ENCODE measurements at regions not wholly inside any gene's neighbourhood (a gene's known extent, or its start where the extent isn't known, plus 50 kb on each side); places are given as distances from the start of the nearest gene placed in this dataset.
"Not testable (repeated sequence)": the region's sequence is repeated elsewhere in the genome, so short reads cannot be mapped to it uniquely, and the experiment has no call there.

- not testable (repeated sequence) for DNase-seq (ENCODE audit: low spot score)
Measured at GRCh38 chr12:131576734-131577133, 134.2 kb upstream of the SFSWAP start.

- no peak for DNase-seq (ENCODE audit: low spot score)
Measured at GRCh38 chr12:131577766-131578165, 133.1 kb upstream of the SFSWAP start.

DNA sequence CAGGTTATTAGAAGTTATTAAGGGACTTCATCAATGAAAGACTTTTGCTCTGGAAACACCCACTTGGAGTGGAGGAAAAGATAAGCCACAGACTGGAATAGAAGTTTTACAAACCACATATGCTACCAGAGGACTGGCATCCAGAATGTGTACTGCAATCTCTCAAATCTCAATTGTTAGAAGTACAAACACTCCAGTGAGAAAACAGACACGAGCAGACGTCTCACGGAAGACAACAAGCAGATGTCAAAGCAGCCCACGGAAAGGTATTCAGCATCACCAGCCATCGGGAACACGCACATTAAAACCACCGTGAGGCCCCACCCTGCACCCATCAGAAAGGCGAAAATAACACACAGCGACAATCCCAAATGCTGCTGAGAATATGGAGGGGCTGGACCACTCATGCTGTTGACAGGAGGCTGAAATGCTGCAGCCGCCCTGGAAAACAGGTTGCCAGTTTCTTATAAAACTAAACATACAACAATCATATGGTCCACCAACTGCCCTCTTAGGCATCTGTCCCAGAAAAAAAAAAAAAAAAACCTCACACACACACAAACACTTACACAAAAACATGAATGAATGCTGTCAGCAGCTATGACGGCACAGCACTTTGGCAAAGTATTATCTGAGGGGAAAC, 131.9 kb upstream of the SFSWAP start:
- DNase-seq (ENCODE audit: low spot score), result no peak

DNA sequence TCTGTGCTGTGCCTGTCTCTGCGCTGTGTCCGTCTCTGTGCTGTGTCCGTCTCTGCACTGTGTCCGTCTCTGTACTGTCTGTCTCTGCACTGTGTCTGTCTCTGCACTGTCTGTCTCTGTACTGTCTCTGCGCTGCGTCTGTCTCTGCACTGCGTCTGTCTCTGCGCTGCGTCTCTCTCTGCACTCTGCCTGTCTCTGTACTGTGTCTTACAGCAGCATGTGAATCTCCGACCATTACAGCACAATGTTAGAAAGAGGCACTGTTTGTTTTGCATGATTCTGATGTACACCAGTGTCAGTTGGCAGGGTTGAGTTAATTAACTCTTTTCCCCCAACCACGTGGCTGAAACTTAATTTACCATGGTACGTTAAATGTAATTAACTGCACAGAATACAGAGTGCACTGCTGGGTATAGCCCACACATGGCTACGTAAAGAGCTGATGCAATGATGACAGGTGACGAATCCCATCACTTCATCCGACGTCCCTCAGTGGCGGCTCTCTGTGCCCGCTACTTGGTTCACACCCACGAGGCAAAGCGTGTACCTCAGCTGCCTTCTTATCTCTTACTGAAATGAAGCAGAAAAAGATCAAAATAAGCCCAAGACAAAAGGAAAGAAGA, 127.7 kb upstream of the SFSWAP start:
- DNase-seq (ENCODE audit: low spot score), result no peak

GRCh38 chr12:131586269-131586668, 124.6 kb upstream of the SFSWAP start:
- DNase-seq (ENCODE audit: low spot score), result no peak

DNA sequence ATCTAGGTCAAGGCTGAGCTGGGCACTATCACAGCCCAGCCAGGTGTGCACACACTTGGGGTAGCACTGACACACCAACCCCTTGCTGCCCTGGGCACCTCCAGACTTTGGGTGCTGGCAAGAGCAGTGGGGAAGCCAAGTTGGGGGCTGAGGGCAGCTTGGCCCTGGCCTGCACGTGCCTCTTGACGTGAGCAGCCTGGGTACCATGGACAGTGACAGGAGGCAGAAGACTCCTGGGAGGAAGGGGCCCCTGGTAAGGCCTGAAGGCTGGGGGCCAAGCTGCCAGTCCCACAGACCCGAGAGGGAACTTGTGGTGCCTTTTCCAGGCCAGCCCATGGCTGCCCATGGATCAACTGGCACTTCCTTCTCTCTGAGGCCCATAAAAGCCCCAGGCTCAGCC, 124.1 kb upstream of the SFSWAP start:
- no peak for DNase-seq (ENCODE audit: low spot score)

DNA sequence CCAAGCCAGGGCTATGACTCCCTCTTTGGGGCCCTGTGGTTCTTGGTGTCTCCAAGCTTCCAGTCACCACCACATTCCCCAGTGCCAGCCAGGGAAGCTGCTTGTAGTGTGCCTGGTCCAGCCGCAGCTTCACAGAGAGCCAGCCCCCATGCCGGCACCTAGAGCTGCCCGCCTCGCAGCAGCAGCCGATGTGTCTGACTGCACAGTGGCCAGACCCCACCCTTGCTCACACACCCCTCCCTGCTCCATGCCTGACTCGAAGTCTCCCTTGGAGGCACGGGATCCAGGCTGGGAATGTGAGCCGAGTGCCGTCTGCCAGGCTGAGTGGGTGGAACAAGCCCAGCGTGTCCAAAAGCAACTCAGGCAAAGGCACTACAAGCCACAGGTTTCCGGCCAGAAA, 123.3 kb upstream of the SFSWAP start:
- DNase-seq (ENCODE audit: low spot score), result no peak

DNA sequence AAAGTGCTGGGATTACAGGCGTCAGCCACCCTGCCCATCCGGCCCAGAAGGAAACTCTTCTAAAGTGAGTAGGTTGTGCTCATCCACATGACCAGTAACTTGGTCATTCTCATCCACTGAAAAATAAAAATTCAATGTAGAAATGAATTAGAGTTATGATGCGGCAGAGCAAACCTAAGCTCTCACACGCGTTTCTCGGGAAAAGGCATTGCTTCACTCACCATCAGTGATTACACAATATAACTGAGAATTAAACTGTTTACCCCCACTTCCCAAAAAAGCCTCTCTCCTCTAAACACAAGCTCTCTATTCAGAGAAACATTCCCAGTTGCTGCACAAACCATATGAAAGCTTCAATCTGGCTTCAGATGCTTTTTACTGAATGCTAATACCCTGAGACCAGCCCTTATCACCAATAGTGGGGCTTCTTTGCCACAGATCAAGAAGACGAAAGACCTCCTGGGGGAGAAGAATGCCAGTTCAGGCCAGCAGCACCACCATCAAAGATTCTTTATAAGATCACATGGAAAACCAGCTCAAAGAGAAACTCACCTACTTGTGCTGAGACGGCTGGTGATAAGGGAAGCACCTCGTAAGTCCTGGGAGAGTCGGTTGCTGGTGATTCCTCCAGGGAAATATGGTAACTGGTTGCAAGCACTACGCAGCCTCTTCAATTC, 121.5 kb upstream of the SFSWAP start:
- no peak for DNase-seq (ENCODE audit: low spot score)

DNA sequence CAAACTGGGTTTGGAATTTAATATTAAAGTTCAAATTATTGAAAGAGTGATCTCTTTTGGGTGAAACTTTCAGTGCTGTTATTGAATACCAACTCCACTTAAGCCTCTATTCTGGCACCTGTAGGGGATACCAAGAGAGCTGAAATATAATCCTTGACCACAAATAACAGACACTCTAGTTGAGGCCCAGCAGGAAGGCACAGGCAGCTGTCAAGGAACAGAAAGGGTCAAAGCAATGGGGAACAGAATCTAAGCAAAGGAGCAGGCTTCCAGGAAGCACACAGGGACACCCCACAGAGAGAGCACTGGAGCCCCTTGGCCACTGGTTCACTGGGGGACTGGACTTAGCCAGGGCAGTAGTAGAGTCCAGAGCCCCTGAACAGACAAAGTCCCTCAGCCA, 120.9 kb upstream of the SFSWAP start:
- no peak for DNase-seq (ENCODE audit: low spot score)

- DNase-seq (ENCODE audit: low spot score), result no peak
Measured at GRCh38 chr12:131591136-131591535, 119.8 kb upstream of the SFSWAP start.

- DNase-seq (ENCODE audit: low spot score), result no peak
Measured at GRCh38 chr12:131591714-131592709, 118.9 kb upstream of the SFSWAP start.

DNA sequence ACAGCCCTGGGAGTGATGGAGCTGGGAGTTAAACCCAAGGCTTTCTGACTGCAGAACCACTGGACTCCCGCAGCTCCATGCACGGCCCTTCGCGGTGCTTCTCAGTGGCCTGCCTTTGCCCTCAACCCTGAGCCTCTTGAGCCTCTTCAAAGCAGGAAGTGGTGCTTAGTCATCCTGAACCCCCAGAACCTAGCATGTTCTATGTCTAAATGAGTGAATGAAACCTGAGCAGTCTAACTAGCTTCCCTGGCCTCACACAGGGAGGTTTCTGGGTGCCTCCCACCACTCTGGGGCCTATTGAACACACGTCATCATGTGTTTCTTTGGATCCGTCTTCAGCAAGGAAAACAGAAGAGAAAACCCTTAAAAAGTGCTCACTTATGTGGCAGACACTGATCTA, 117.9 kb upstream of the SFSWAP start:
- DNase-seq (ENCODE audit: low spot score), result no peak

DNA sequence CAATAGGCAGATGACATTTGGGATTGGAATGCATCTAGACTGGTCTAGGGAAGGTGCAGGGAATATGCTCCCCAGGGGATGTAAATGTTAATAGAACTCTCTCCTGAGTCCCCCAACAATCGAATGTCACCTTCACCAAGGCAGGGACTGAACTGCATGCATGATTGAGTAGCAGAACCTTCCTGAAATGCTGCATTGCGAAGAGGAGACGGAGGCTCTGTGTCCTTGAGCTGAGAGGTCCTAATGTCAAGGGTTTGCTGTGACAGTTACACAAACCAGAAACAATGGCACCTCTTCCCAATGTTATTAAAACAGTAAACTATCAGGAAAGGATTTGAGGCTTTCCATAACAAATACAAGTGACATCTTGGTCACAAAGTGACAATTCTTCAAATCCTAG, 117.5 kb upstream of the SFSWAP start:
- DNase-seq (ENCODE audit: low spot score), result no peak

GRCh38 chr12:131596115-131596514, 114.8 kb upstream of the SFSWAP start:
- DNase-seq (ENCODE audit: low spot score), result no peak

- DNase-seq (ENCODE audit: low spot score), result no peak
Measured at GRCh38 chr12:131597333-131597732, 113.6 kb upstream of the SFSWAP start.

GRCh38 chr12:131598717-131599116, 112.2 kb upstream of the SFSWAP start:
- no peak for DNase-seq (ENCODE audit: low spot score)

DNA sequence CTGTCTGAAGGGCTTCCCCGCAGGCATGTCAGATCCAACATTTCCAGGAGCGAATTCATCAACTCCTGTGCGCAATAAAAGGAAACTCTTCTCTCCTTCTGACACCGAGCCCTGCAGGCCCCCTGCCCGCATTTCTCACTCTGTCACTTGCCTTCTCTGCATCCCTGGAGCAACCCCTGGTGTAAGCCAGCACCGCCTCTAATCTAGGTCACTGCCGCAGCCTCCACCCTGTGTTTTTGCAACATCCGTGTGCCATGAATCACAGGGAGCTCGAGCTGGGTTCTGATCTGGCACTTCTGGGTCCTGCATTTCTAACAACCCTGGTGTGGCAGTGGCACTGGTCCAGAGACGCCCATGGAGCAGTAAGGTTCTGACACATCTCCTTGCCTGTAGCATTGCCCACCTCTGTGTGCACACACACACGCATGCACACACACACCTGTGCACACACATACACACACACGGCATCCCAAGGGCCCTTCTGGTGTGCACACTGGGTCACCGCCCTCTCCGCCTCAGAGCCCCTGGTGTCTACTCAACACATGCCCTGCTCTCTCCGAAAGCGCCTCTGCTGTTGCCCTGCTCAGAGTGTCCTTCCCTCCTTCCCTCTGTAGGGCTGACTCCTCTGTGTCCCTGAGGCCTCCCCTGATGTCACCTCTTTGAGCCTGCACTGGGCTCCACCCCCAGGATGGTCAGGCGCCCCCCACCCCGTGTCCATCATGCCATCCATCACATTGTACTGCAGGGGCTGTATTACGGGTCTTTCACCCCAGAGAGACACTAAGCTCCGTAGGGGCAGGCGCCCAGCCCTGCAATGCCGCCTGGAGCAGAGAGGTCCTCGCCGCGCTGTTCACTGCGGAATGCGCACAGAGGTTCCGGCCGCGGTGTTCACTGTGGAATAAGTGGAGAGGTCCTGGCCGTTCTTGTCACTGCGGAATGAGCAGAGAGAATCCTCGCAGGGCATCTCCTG, 111.4 kb upstream of the SFSWAP start:
- no peak for DNase-seq (ENCODE audit: low spot score)

GRCh38 chr12:131600160-131600532, 110.7 kb upstream of the SFSWAP start:
- no peak for DNase-seq (ENCODE audit: low spot score)

- not testable (repeated sequence) for DNase-seq (ENCODE audit: low spot score)
Measured at GRCh38 chr12:131601499-131601898, 109.4 kb upstream of the SFSWAP start.

- DNase-seq (ENCODE audit: low spot score), result no peak
Measured at GRCh38 chr12:131603106-131603938, 107.6 kb upstream of the SFSWAP start.

All from AG20443 (cell line).